C4-2B (cell line): ENCODE measurements at regions not wholly inside any gene's neighbourhood (a gene's known extent, or its start where the extent isn't known, plus 50 kb on each side); places are given as distances from the start of the nearest gene placed in this dataset.

Experiments
- ZFX ChIP-seq: fragments of 450-650 bp; IDR thresholded peaks from 2 replicates; pipeline ENCODE4 v1.6.1; 2017
- TF ChIP-seq, protein P1 (sequence below): fragments of 450-650 bp; conservative IDR thresholded peaks from 2 replicates; pipeline ENCODE4 v1.5.1; 2017; ENCODE audit warnings: mild to moderate bottlenecking

DNA sequence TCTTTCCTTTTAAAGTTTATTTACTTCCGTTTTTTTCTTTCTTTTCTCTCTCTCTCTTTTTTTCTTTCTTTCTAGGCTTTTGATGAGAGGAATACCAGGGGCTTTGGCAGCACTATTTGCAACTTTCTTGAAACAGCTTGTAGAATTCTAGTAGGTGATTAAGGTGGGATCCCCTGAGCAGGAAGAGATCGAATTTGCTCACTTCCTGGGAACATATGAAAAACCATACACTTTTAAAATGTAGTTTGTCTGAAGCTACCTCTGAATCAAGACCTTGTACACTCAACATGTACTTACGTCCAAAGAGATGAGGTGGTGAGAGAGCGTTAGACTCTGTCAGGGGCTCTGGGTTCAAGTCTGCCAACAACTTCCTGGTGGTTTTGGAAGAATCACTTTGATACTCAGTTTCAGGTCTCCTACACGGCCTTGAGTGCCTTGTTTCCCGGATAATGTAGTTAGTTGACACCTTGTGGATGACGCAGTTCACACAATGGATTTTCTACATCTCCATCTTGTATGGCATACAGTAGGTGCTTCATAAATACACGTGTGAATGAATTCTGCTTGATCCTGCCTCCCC is 229.1 kb downstream of the MYCN start:
- TF ChIP-seq, protein P1, sequence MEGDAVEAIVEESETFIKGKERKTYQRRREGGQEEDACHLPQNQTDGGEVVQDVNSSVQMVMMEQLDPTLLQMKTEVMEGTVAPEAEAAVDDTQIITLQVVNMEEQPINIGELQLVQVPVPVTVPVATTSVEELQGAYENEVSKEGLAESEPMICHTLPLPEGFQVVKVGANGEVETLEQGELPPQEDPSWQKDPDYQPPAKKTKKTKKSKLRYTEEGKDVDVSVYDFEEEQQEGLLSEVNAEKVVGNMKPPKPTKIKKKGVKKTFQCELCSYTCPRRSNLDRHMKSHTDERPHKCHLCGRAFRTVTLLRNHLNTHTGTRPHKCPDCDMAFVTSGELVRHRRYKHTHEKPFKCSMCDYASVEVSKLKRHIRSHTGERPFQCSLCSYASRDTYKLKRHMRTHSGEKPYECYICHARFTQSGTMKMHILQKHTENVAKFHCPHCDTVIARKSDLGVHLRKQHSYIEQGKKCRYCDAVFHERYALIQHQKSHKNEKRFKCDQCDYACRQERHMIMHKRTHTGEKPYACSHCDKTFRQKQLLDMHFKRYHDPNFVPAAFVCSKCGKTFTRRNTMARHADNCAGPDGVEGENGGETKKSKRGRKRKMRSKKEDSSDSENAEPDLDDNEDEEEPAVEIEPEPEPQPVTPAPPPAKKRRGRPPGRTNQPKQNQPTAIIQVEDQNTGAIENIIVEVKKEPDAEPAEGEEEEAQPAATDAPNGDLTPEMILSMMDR = no peak
- TF ChIP-seq ZFX = no peak
